ENCODE measurements at regions not wholly inside any gene's neighbourhood (a gene's known extent, or its start where the extent isn't known, plus 50 kb on each side); places are given as distances from the start of the nearest gene placed in this dataset.

DNA sequence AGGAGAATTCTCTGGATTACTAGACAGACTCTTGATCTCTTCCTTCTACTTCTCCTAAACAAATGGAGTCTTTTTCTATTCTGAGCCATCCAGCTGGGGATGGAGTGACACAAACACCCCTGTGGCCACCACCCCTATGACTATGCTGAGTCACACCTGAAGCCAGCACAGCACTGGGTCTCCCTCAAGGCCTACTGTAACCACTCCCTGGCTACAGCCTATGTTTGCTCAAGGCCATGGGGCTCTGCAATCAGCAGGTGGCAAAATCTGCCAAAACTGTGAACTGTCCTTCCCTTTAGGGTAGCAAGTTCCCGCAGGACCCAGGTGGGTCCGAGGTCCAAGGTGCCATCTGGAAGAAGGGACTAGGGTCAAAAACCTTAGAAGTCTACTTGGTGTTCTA is 132.3 kb downstream of the TINAG start:
- DNase-seq (ENCODE audit: low read depth in 2 of 2), result no peak

DNA sequence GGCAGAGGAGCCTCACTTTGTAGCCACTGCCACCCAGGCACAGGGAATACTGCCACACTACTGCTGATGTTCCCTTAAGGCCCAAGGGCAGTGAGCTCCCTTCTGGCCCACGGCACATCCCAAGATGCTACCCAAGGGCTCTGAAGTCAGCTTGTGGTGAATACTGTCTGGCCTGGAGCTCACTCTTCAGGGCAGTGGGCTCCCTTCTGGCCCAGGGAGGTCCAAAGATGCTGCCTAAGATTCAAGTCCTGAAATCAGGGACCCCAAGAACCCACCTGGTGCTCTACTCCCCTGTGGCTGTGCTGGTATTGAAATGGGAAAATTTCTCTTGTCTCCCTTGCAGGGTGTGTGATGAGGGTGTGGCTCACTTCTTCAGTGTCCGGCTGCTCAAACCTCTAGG is 132.8 kb downstream of the TINAG start:
- DNase-seq (ENCODE audit: low read depth in 2 of 2), result no peak

DNA sequence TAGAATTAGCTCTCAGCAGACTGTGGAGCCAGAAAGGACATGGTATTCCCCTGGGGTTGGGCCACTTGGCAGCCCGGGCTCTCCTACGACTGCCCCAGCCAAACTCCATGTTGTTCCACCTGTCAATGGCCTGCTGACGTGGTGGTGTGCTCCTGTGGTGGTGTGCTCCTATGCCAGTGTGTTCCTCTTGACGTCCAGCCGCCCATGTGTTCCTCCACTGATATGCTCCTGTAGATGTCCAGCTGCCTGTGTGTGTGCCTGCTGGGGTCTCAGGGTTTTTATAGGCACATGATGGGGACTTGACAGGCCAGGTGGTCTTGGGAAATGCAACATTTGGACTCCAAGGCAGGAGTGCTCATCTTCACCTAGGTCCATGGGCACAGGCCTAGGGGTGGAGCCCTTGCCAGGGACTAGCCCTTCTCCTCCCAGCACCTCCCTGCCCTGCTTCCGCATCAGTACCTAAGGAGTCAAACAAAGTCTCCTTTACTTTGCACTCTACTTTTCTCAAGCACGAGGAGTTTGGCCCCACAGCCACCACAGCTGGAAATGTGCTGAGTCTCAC is 133.5 kb downstream of the TINAG start:
- DNase-seq (ENCODE audit: low read depth in 2 of 2), result no peak

DNA sequence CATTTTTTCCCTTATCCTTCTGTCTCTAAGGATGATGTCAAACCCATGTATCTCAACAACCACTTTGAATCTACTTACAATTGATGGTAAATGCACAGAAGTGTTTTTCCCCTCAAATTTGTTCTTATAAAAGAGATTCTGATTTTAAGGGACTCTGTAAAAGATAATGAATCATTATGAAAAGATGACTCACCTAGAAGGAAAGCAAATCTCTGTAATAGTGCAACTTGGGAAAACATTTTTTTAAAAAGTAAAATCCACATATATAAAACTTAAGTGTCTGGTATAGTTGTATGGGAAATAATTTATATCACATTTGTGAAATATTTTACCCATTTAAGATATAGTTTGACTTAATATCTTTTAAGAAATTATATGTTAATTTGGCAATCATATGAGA is 137.0 kb downstream of the TINAG start:
- no peak for DNase-seq (ENCODE audit: low read depth in 2 of 2)

DNA sequence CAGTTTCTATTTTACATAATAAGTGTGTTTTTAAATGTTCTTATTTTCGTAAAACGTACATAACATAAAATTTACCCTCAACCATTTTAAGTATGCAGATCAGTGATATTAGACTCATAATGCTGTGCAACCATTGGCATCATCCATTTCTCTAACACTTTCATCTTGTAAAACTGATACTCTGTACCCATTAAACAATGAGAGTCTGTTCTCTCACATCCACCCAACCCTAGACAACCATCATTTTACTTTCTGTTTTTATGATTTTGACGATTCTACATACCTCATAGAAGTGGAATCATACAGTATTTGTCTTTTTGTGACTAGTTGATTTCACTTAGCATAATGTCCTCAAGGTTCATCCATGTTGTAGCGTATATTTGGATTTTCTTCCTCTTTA is 140.4 kb downstream of the TINAG start:
- no peak for DNase-seq (ENCODE audit: low read depth in 2 of 2)

DNA sequence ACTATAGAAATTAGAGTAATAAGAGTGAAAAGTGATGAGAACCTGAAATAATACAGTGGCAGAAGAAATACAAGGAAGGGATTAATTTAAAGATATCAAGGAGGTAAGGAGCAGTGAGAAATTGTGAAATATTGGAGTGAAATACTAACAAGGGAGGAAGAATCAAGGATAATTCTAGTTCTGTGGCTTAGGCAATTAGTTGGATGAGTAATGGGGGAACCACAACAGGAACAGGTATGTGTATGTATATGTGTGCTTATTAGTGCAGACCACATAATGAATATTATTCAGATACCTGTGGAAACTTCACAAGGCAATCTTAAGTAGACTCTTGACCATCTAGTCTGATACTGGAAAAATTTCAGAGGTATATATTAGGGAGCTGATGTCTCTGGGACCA is 143.3 kb downstream of the TINAG start:
- DNase-seq (ENCODE audit: low read depth in 2 of 2), result no peak

DNA sequence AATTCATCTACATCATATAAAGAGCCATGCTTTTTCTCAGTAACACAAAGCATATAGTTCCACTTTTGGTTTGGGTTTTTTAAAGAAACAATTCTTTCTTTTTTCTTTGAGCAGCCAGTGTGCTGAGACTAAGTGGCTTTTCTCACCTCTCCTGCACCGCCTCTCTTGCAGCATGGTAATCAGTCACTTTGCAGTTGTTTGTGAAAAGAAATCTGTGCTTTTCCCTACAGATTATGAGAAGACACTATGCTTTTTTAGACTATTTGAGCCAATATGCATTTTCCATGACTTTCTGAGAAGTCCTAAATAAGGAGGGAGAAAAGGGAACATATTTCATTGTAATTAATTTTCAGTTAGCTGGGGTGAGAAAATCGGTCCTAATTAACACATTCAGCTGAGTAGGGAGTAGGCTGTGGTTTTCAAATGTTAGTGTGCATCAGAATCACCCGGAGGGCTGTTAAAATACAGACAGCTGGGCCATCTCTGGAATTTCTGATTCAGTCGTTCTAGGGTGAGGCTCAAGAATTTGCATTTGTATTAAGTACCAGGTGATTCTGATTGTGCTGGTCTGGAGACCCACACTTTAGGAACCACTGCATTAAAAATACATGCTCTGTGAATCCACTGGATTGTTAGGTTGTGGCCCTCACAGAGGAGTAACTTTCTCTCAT is 155.2 kb downstream of the TINAG start:
- DNase-seq (ENCODE audit: low read depth in 2 of 2), result no peak

DNA sequence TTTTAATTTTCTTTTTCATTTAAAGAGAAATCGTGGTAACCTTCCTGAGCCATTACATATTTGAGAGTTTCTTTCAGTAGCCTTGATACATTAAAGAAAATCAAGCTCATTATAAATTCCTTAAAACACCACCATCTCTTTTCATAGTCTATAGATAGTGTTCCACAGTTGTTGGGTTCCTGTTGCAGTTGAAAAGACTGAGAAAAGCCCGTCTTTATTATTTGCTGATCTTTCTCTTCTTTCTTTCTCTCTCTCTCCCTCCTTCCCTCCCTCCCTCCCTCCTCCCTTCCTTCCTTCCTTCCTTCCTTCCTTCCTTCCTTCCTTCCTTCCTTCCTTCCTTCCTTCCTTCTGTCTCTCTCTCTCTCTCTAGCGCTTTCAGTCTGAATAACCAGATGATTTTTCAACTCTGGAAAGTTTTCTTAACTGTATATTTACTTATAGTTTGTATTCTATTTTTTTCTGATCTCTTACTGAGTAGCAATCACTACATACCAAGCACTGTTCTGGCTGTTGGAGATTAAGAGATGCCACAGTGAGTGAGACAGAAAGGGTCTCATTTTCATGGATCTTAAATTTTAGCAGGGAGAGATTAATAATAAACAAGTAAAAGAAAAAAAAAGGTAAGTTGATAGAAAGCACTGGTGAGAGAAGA is 157.5 kb downstream of the TINAG start:
- DNase-seq (ENCODE audit: low read depth in 2 of 2), result no peak

DNA sequence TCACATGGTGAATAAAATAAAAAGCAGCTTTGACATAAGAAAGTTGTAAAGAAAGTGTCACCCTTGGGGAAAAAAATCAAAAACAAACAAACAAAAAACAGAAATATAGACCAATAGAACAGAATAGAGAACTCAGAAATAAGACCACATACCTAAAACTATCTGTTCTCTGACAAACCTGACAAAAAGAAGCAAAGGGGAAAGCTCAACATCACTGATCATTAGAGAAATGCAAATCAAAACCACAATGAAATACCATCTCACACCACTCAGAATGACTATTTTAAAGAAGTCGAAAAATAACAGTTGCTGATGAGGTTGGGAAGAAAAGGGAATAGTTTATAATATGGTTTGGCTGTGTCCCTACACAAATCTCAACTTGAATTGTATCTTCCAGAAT is 159.1 kb downstream of the TINAG start:
- no peak for DNase-seq (ENCODE audit: low read depth in 2 of 2)

DNA sequence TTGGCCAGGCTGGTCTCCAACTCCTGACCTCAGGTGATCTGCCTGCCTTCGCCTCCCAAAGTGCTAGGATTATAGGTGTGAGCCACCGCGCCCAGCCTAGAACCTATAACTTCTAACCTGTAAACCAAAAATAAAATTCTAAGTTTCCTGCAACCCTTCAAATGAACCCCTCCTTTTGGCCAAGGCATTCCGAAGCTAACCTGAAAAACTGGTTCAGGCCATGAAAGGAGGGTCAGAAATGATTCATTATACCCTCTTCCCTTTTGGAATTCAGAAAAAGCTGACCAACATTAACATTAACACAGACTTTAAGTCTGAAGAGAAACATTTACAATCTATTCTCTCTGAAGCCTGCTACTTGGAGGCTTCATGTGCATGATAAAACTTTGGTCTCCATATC is 165.1 kb downstream of the TINAG start:
- no peak for DNase-seq (ENCODE audit: low read depth in 2 of 2)

DNA sequence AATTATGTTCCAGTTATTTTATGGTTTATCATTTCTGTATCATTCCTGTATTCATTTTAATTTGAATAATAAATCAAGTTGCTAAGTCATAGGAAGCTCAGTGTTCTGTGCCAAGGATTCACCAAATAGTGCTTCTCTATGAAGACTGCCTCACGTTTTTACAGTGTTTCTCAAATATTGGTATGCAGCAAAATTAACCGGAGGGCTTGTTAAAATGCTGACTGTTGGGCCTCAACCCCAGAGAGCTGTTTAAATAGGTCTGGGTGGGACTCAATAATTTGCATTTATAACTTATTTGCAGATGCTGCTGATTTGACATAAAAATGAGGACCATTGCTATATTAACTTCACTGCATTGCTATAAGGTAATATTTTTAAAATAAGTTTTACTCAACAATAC is 166.7 kb downstream of the TINAG start:
- DNase-seq (ENCODE audit: low read depth in 2 of 2), result no peak

DNA sequence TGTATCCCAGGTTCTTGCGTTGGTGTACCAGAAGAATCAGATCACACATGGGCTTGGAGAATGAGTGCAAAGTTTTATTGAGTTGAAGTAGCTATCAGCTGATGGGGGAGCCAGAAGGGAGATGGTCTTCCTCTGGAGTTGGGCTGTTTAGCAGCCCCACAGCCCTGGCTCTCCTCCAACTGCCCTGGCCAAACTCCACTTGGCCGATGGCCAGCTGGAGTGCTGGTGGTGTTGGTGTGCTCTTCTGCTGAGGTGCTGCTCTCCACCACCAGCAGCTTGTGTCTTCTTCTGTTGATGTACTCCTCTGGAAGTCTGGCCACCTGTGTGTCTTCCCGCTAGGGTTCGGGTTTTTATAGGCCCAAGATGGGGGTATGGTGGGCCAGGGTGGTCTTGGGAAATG is 172.8 kb downstream of the TINAG start:
- DNase-seq (ENCODE audit: low read depth in 2 of 2), result peak in 1 of 2 donors; percentile 10

DNA sequence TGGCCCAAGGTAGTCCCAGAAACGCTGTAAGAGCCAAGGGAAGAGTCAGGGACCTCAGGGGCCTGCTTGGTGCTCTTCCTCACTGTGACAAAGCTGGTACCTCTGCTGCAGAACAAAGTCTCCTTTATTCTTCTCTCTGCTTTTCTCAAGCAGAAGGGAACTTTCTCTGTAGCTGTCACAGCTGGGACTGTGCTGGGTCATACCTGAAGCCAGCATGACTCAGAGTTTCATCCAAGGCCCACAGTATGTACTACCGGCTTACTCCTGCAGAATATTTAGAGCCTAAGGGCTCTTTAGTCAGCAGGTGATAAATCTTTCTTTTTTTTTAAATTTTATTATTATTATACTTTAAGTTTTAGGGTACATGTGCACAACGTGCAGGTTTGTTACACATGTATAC is 183.2 kb downstream of the TINAG start:
- no peak for DNase-seq (ENCODE audit: low read depth in 2 of 2)

DNA sequence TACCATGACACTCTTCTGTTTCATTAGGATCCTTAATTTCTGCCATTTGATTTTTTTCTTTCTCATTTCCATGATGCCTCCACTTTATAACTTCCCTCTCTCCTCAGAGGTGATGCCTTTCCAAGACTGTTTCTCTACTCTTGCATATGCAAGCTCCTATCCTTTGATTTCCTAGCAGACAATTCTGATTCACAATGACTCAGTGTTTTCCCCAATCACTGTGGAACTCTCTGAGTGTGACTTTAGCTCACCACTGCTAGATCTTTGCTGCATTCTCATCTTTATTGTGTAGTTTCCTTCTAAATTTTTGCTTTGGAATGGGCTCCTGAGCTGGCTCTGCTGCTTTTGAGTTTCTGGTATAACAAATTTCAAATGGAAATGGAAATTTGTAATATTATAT is 184.9 kb downstream of the TINAG start:
- peak in 1 of 2 donors; percentile 49 for DNase-seq (ENCODE audit: low read depth in 2 of 2)

DNA sequence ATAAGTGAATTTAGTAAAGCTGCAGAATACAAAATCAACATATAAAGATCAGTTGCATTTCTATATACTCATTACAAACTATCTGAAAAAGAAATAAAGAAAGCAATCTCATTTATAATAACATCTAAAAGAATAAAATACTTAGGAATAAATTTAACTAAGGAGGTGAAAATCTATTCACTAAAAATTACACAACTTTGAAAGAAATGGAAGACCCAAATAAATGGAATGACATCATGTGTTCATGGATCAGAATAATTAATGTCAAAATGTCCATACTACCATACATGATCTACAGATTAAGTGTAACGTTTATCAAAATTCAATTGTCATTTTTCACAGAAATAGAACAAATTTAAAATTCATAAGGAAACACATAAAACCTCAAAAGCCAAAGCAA is 194.9 kb downstream of the TINAG start:
- DNase-seq (ENCODE audit: low read depth in 2 of 2), result no peak

DNA sequence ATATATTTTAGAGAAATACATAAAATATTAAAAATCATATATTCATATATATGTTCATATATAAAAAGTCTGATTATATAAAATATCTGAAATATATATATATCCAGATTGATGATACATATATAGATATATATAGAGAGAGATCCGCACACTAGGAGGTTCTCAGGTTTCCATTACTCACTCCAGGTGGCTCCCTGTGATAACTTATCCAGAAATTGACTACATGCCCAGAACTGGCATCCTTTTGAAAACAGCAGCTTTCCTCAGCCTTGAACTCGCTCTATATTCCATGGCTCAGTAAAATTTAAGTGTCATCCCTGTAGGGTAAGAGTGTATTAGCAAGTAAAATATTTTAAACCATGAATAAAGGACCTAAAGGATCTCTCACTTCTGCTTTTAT is 206.8 kb downstream of the TINAG start:
- DNase-seq (ENCODE audit: low read depth in 2 of 2), result peak in 1 of 2 donors; percentile 44

DNA sequence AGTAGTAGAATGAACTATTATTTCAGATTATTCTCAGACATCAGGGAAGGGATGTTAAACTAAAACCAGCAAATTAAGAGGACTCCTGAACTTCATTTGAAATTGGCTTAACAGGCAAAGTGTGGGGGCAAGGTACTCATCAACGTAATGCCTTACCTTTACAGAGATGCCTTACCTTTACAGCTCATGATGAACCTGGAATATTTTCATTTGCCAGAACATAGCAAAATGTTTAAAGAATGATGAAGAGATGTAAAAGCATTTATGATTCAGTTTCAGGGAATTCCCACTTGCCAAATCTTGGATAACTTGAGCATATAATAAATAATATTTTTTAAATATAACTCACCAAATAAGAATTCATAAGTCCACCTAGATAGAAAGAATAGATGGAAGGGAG is 207.5 kb downstream of the TINAG start:
- no peak for DNase-seq (ENCODE audit: low read depth in 2 of 2)

DNA sequence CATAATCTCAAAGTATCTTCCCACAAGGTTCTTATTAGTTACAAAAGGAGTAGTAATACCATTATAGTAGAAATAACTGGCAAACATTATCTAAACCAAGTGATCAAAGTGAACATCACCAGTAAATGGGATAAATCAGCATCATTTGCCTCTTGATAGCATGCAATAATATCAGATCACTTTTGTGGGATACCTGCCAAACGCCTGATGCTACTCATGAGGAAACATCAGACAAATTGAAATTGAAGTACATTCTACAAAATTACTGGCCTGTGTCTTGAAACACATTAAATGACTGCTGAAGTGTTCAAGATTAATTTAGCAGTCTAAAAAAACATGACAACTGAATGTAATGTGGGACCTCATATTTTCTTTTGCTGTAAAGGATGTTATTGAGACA is 208.1 kb downstream of the TINAG start:
- no peak for DNase-seq (ENCODE audit: low read depth in 2 of 2)

DNA sequence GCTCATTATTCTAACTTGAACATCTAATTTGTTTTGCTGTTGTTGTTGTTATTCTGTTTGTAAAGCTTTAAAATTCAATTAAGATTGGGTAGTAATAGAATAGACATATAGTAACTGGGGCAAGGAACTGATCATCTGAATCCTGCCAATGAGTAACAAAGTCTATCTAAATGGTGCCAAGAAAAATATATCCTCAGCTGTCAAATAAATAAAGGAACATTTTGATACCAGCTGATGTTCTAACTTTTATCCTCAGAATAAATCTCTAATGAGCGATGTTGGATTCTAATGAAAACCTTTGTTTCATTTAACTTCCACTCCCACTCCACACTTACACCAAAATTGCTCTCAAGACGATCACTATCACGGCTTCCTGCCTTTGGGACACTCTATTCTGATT is 210.9 kb downstream of the TINAG start:
- DNase-seq (ENCODE audit: low read depth in 2 of 2), result peak in 1 of 2 donors; percentile 7

DNA sequence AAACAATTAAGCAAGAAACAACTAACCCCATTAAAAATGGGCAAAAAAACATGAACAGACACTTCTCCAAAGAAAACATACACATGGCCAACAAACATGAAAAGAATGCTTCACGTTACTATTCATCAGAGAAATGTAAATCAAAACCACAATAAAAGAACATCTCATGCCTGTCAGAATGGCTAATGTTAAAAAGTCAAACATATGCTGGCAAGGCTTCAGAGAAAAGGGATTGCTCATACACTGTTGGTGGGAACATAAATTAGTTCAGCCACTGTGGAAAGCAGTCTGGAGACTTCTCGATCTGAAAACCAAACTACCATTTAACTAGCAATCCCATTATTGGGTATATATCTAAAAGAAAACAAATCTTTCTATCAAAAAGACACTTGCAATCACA is 217.5 kb downstream of the TINAG start:
- no peak for DNase-seq (ENCODE audit: low read depth in 2 of 2)

DNA sequence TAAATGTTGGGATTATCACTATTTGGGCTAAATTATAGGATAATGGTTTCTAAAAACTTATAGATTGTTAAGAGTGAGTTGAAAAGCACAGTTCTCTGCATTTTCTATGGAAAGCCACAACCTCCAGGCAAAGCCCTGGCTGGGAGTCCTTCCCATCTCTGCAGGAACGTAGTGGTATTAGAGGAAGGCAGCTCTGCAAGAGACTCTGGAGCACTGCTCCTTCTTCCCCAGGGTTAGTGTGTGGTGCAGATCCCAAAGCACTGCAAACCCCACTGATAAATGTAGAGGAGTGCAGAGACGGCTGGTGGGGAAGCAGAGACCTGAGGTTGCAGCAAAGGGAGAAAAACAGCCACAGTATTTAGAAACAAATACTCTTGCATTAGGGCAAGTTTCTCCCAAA is 225.3 kb downstream of the TINAG start:
- DNase-seq (ENCODE audit: low read depth in 2 of 2), result no peak

DNA sequence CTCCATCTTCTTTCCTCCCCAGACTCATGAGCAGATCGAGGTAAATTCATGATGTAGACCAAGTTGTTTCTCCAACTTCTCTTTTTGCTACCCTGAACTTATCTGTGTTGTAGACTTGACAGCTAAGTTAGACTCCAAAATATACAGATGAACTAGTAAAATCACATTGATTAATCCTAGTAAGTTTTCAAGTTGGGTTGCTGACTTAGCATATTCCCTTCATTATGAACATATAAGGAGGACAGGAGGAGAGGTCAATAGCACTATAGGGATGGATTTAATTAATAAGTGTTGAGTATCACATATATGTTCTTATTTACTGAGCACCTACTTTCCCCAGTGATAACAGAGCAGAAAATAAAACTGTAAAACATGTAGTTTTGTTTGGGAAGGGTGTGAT is 227.3 kb downstream of the TINAG start:
- no peak for DNase-seq (ENCODE audit: low read depth in 2 of 2)

DNA sequence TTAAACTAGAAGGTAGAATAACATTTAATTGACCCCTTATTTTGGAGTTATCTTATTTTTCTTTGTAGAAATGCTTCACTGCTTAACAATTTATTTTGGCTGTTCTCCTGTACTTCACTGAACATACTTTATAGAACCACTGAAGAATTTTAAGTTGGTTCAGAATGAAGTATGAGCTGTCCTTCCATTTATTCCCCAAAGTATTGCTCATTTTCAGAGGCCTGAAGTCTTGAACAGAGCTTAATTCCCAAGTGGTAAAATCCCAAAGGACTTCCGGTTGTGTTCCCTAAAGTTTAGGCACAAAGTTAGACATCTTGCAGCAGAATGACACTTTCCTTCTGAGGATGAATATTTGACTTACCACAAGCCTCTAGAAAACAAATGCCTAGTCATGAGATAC is 233.3 kb downstream of the TINAG start:
- DNase-seq (ENCODE audit: low read depth in 2 of 2), result no peak
